B cell (primary cell): ENCODE measurements at regions not wholly inside any gene's neighbourhood (a gene's known extent, or its start where the extent isn't known, plus 50 kb on each side); places are given as distances from the start of the nearest gene placed in this dataset.

Experiments
- ATAC-seq: fragments of 200-7000 bp; cut with Tn5 transposase; one replicate; pipeline ENCODE4 v1.10.0; 2021; ENCODE audit warnings: low read depth, mild to moderate bottlenecking, moderate number of reproducible peaks, moderate library complexity
- CTCF ChIA-PET: fragments of 350-600 bp; sonication (Branson Sonifier 250); formaldehyde crosslinking; loops from one replicate; lab custom pipeline; 2021; ENCODE audit warnings: antibody characterized with exemption, inconsistent platforms; lab: Charles Lee
- POLR2A ChIA-PET: fragments of 350-600 bp; sonication (Branson Sonifier 250); formaldehyde crosslinking; loops from one replicate; lab custom pipeline; 2021; ENCODE audit warnings: antibody characterized with exemption; lab: Charles Lee
- DNase-seq: peaks from one replicate; pipeline ENCODE4 v3.0.0; 2013
- H2AFZ ChIP-seq: 2 replicates; pipeline ENCODE4 v1.6.1; 2012; ENCODE audit warnings: mild to moderate bottlenecking, low read depth, low read length; ENCODE audit not compliant: insufficient read depth, poor library complexity, severe bottlenecking
- H3K27ac ChIP-seq, 2 donors: 1 replicate in 1 of 2; 2 replicates in 1 of 2; pipeline ENCODE4 v1.5.1; 2012 to 2013; ENCODE audit warnings: low read length in 2 of 2, mild to moderate bottlenecking in 2 of 2, moderate library complexity in 1 of 2
- H3K27me3 ChIP-seq, 4 experiments: fragments of 200-600 bp in 1 of 4; sonication (generic) in 1 of 4; replicated peaks in 1 of 4; 1 replicate in 2 of 4; 2 replicates in 2 of 4; pipeline versions ENCODE4 v1.6.1 to v1.7.0; 2013 to 2016; ENCODE audit warnings: low read length in 3 of 4, mild to moderate bottlenecking in 2 of 4, mixed read lengths in 1 of 4, moderate library complexity in 1 of 4; ENCODE audit not compliant: insufficient read depth in 4 of 4, control insufficient read depth in 3 of 4; ENCODE audit errors: control extremely low read depth in 1 of 4
- H3K36me3 ChIP-seq, 2 experiments: replicated peaks in 1 of 2; 1 replicate in 1 of 2; 2 replicates in 1 of 2; pipeline versions ENCODE4 v1.6.1 to v1.7.1; 2013; ENCODE audit warnings: low read length in 1 of 2; ENCODE audit not compliant: insufficient read depth in 2 of 2, control insufficient read depth in 1 of 2; ENCODE audit errors: control extremely low read depth in 1 of 2, extremely low read depth in 1 of 2
- H3K4me1 ChIP-seq, 2 donors: fragments of 200-600 bp in 1 of 2; sonication (generic) in 1 of 2; 1 replicate in 1 of 2; 2 replicates in 1 of 2; pipeline versions ENCODE4 v1.5.1 to v1.6.1; 2013 to 2017; ENCODE audit warnings: low read length in 2 of 2; ENCODE audit not compliant: control insufficient read depth in 2 of 2, insufficient read depth in 2 of 2
- H3K4me2 ChIP-seq: replicated peaks from 2 replicates; pipeline ENCODE3; 2012; ENCODE audit warnings: mild to moderate bottlenecking, low read depth, low read length; ENCODE audit not compliant: poor library complexity, severe bottlenecking
- H3K4me3 ChIP-seq, 5 experiments: fragments of 200-600 bp in 1 of 5; sonication (generic) in 1 of 5; 1 replicate in 3 of 5; 2 replicates in 2 of 5; pipeline versions ENCODE4 v1.5.1 to v1.7.0; 2011 to 2016; ENCODE audit warnings: low read length in 4 of 5, mild to moderate bottlenecking in 4 of 5, low read depth in 2 of 5, control low read depth in 1 of 5, moderate library complexity in 1 of 5; ENCODE audit not compliant: insufficient read depth in 1 of 5; ENCODE audit errors: control extremely low read depth in 1 of 5, extremely low read depth in 1 of 5
- H3K79me2 ChIP-seq: fragments of 200-600 bp; sonication (generic); one replicate; pipeline ENCODE4 v1.6.0; 2016; ENCODE audit warnings: low read length; ENCODE audit not compliant: control insufficient read depth, insufficient read depth
- H3K9ac ChIP-seq: fragments of 200-600 bp; sonication (generic); 2 replicates; pipeline ENCODE4 v1.6.1; 2017; ENCODE audit warnings: mild to moderate bottlenecking, low read length, moderate library complexity
- H3K9me3 ChIP-seq, 3 donors: one replicate each; pipeline versions ENCODE4 v1.6.1 to v1.7.1; 2013; ENCODE audit warnings: low read length in 2 of 3; ENCODE audit not compliant: control insufficient read depth in 2 of 3, insufficient read depth in 1 of 3; ENCODE audit errors: control extremely low read depth in 1 of 3
- H4K20me1 ChIP-seq: 2 replicates; pipeline ENCODE4 v1.6.0; 2012; ENCODE audit warnings: mild to moderate bottlenecking, low read length; ENCODE audit not compliant: insufficient read depth, control insufficient read depth, poor library complexity, severe bottlenecking
- H3K27ac Mint-ChIP-seq: one replicate; pipeline ENCODE4 v1.8.0; 2021; ENCODE audit warnings: mixed read lengths
- H3K27me3 Mint-ChIP-seq: one replicate; pipeline ENCODE4 v1.8.0; 2021; ENCODE audit warnings: mixed read lengths
- H3K4me1 Mint-ChIP-seq: one replicate; pipeline ENCODE4 v1.8.0; 2021; ENCODE audit warnings: mixed read lengths
- H3K4me3 Mint-ChIP-seq: one replicate; pipeline ENCODE4 v1.8.0; 2021; ENCODE audit warnings: mixed read lengths
- H3K9me3 Mint-ChIP-seq: one replicate; pipeline ENCODE4 v1.8.0; 2022; ENCODE audit warnings: mixed read lengths; ENCODE audit not compliant: insufficient read depth
- CTCF ChIP-seq: fragments of 200-600 bp; IDR thresholded peaks from one replicate; pipeline ENCODE4 v1.8.0; 2022; ENCODE audit warnings: antibody characterized with exemption, mild to moderate bottlenecking
- EZH2 ChIP-seq: IDR thresholded peaks from 2 replicates; pipeline ENCODE4 v1.6.1; 2012; ENCODE audit warnings: borderline replicate concordance, low read depth, mild to moderate bottlenecking, moderate library complexity, low read length; ENCODE audit not compliant: insufficient read depth, poor library complexity, severe bottlenecking
- WGBS: methylation state at CpG from one replicate; pipeline ENCODE4 v1.1.5; 2013; ENCODE audit warnings: missing lambda C conversion rate; ENCODE audit not compliant: insufficient coverage; 5-methylcytosine and 5-hydroxymethylcytosine counted together
- intact Hi-C: fragments of 100-400 bp; cut with micrococcal nuclease; formaldehyde crosslinking; loops from one replicate; pipeline ENCODE4 v1.10.0; 2022

- Histone ChIP-seq H3K4me1 (no peaks in the 10 kb centered on the region), H3K27ac (no peak overlapping the region), H3K79me2 (no peaks in the 10 kb centered on the region), H3K27me3 (no peaks in the 10 kb centered on the region), H3K4me2 (no peak overlapping the region), H4K20me1 (no peaks in the 10 kb centered on the region), H2AFZ (no peak overlapping the region), H3K9me3 (no peaks in the 10 kb centered on the region), H3K9ac (no peak overlapping the region), H3K36me3 (peaks cover 0 to 51% of the 10 kb centered on the region in 2 experiments), H3K4me3 (no peak overlapping the region)
- Mint-ChIP-seq H3K9me3 (no peaks in the 10 kb centered on the region), H3K27me3 (no peaks in the 10 kb centered on the region), H3K4me3 (no peak overlapping the region), H3K4me1 (no peaks in the 10 kb centered on the region), H3K27ac (no peak overlapping the region)
- intact Hi-C loops = no loop called here
- 98% methylated on average over 7 of the region's 7 CpGs for WGBS
- ATAC-seq (no peak), DNase-seq (no peak)
- TF ChIP-seq CTCF = no peak
- TF ChIP-seq EZH2 = no peak
- CTCF ChIA-PET = no interaction called here
- POLR2A ChIA-PET = no interaction called here
These were observed 130.0 kb downstream of the KATNIP start for GRCh38 chr16:27679899-27680298.

GRCh38 chr16:27681681-27682080 lies 131.7 kb downstream of the KATNIP start:
- Mint-ChIP-seq H3K4me3 (no peak overlapping the region), H3K9me3 (no peaks in the 10 kb centered on the region), H3K4me1 (no peaks in the 10 kb centered on the region), H3K27me3 (no peaks in the 10 kb centered on the region), H3K27ac (no peak overlapping the region)
- 100% methylated on average over 4 of the region's 5 CpGs for WGBS
- no peak overlapping the region for H3K27ac ChIP-seq
- no peak overlapping the region for H3K9ac ChIP-seq
- TF ChIP-seq CTCF = no peak
- no peak for TF ChIP-seq EZH2
- intact Hi-C loops = no loop called here
- no peak overlapping the region for H3K4me2 ChIP-seq
- peaks cover 0 to 51% of the 10 kb centered on the region in 2 experiments for H3K36me3 ChIP-seq
- no peaks in the 10 kb centered on the region for H3K27me3 ChIP-seq
- H3K79me2 ChIP-seq = no peaks in the 10 kb centered on the region
- no peaks in the 10 kb centered on the region for H3K4me1 ChIP-seq
- DNase-seq (no peak), ATAC-seq (no peak)
- POLR2A ChIA-PET = no interaction called here
- H2AFZ ChIP-seq = no peak overlapping the region
- H4K20me1 ChIP-seq = no peaks in the 10 kb centered on the region
- CTCF ChIA-PET = no interaction called here
- no peak overlapping the region for H3K4me3 ChIP-seq
- no peaks in the 10 kb centered on the region for H3K9me3 ChIP-seq
